ENCODE measurements at regions not wholly inside any gene's neighbourhood (a gene's known extent, or its start where the extent isn't known, plus 50 kb on each side); places are given as distances from the start of the nearest gene placed in this dataset.

GRCh38 chr20:1062334-1063010, 55.9 kb upstream of the PSMF1 start (continued):
- TF ChIP-seq TIGD3 (CRISPR knock-in tag; IDR thresholded peaks at IDR 0.05; ENCODE audit: borderline replicate concordance) (no peak), ZNF276 (CRISPR knock-in tag; IDR thresholded peaks at IDR 0.05; ENCODE audit: low read depth) (no peak), ZNF768 (CRISPR knock-in tag; IDR thresholded peaks at IDR 0.05) (no peak), ZFP36L1 (CRISPR knock-in tag; IDR thresholded peaks at IDR 0.05) (no peak), ATF1 (CRISPR knock-in tag; IDR thresholded peaks at IDR 0.05) (no peak), PAXIP1 (CRISPR knock-in tag; conservative IDR thresholded peaks at IDR 0.05) (no peak), KLF12 (CRISPR knock-in tag; IDR thresholded peaks at IDR 0.05; ENCODE audit: borderline replicate concordance) (no peak), SMARCE1 (IDR thresholded peaks at IDR 0.05; ENCODE audit: borderline replicate concordance) (no peak), FLYWCH1 (CRISPR knock-in tag; IDR thresholded peaks at IDR 0.05) (no peak)

All from HepG2 (cell line).